GM12875 (cell line): ENCODE measurements at regions not wholly inside any gene's neighbourhood (a gene's known extent, or its start where the extent isn't known, plus 50 kb on each side); places are given as distances from the start of the nearest gene placed in this dataset.

Experiments
- H3K4me3 ChIP-seq: one replicate; pipeline ENCODE4 v1.5.1; 2011; ENCODE audit warnings: low read depth, low read length, control low read depth
- CTCF ChIP-seq: IDR thresholded peaks from 2 replicates; pipeline ENCODE4 v1.5.1; 2011; ENCODE audit warnings: low read depth, mild to moderate bottlenecking, control low read depth, inconsistent platforms, low read length, moderate library complexity, borderline replicate concordance; ENCODE audit not compliant: insufficient read depth

DNA sequence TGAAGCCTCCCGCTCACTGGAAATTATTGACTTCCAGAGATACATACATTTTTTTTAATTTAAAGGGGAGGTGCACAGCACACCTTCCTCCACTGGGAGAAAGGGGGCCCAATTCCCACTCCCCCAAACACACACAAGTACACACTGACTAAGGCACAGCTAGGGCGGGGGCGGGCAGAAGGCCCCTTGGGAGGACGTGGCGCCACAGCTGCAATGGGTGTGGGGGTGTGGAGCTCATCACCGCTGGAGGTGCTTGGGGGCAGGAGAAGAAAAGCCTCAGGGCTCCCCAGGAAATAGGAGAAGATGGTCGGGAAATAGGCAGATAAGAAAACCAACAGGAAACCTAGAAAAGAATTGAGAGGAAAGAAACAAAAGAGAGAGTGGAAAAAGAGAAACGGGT is 127.3 kb upstream of the FAM98A start:
- no peak for TF ChIP-seq CTCF

GRCh38 chr2:33723329-33723728 is 124.2 kb upstream of the FAM98A start:
- no peak overlapping the region for H3K4me3 ChIP-seq
- no peak for TF ChIP-seq CTCF

More for the DNA sequence above, 127.3 kb upstream of the FAM98A start:
- H3K4me3 ChIP-seq = no peak overlapping the region

DNA sequence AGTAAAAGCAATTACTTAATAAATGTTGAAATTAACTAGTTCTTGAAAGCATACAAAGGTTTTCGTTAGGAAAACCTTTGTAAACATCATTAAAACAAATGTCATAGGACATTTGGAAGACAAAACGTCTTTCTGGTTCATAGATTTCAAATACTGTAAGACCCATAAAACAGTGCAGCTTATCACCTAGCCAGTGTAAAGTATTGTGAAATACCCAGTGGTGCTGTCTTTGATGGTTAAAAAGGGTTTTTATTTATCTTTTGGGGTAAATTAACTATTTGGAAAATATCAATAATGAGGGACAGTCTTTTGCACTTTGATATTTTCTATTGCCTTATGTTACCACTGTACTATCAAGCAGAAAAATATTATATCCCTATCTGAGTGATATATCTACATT is 120.0 kb upstream of the FAM98A start:
- H3K4me3 ChIP-seq = no peak overlapping the region
- no peak for TF ChIP-seq CTCF

DNA sequence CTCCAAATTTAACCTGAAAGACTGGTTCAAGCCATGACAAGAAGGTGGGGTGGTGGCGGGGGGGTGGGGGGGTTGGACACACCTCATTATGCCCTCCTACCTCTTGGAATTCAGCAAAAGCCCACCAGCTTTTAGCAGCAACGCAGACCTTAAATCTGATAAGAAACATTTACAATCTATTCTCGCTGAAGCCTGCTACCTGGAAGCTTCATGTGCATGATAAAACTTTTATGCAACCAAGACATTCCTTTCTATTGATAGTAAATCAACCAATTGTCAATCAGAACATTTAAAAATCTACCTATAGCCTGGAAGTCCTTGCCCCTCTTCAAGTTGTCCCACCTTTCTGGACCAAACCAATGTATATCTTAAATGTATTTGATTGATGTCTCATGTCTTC is 113.6 kb upstream of the FAM98A start:
- H3K4me3 ChIP-seq = no peak overlapping the region
- no peak for TF ChIP-seq CTCF

DNA sequence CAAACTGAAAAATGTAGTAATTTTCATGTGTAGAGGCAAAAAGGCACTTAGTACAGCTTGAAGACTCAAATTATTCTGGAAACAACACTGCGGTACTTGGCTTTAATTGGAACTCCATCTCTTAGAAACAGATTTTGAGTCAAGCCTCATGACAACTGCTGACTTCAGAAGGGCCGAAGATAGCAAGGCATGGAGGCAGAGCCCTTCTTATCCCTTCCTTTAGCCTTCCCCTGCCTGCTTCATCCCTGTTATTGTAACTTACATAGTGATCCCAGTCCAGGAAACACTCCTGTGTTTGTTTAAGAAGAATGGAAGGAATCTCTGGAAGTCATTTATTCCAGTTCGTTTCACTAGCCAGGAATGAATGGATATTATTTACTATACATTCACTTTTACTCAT is 110.9 kb upstream of the FAM98A start:
- no peak for TF ChIP-seq CTCF
- no peak overlapping the region for H3K4me3 ChIP-seq

- TF ChIP-seq CTCF = no peak
- no peak overlapping the region for H3K4me3 ChIP-seq
Observed at GRCh38 chr2:33707312-33707711, 108.2 kb upstream of the FAM98A start.

DNA sequence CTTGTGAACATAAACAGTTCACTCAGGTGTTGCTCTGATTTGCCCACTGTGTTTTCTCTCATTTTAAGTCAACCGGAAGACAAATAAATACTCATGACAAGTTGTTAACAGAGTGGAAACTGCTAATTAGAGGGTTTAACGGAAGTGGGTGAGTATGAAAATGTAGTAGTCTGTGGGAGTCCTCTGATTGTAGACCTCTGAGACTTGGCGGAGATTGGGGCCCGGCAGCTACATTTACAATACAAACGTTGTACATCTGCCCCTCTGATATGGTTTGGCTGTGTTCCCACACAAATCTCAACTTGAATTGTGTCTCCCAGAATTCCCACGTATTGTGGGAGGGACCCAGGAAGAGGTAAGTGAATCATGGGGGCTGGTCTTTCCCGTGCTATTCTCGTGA is 107.3 kb upstream of the FAM98A start:
- H3K4me3 ChIP-seq = no peak overlapping the region
- no peak for TF ChIP-seq CTCF
